HFFc6 (cell line): ENCODE measurements at regions not wholly inside any gene's neighbourhood (a gene's known extent, or its start where the extent isn't known, plus 50 kb on each side); places are given as distances from the start of the nearest gene placed in this dataset.

Source experiments
- DNase-seq: peaks from one replicate; pipeline ENCODE4 v3.0.0-alpha.2; 2018
- H3K27ac Mint-ChIP-seq: 2 replicates; pipeline ENCODE4 v1.8.0; 2020; ENCODE audit warnings: mild to moderate bottlenecking, mixed read lengths
- H3K27me3 Mint-ChIP-seq: 2 replicates; pipeline ENCODE4 v1.8.0; 2021; ENCODE audit warnings: mild to moderate bottlenecking, moderate library complexity, mixed read lengths; ENCODE audit not compliant: insufficient read depth
- H3K36me3 Mint-ChIP-seq: 2 replicates; pipeline ENCODE4 v1.8.0; 2021; ENCODE audit warnings: low read depth, mixed read lengths
- H3K4me1 Mint-ChIP-seq: 2 replicates; pipeline ENCODE4 v1.8.0; 2020; ENCODE audit warnings: low read depth, mixed read lengths
- H3K4me3 Mint-ChIP-seq: 2 replicates; pipeline ENCODE4 v1.8.0; 2020; ENCODE audit warnings: mild to moderate bottlenecking, moderate library complexity, mixed read lengths
- H3K9me3 Mint-ChIP-seq: 2 replicates; pipeline ENCODE4 v1.8.0; 2020; ENCODE audit warnings: mild to moderate bottlenecking, mixed read lengths
- TF ChIP-seq, protein P1 (sequence below): fragments of 200-600 bp; sonication (generic); IDR thresholded peaks from 2 replicates; pipeline ENCODE4 v1.5.0; 2021; ENCODE audit warnings: antibody characterized with exemption, mild to moderate bottlenecking

DNA sequence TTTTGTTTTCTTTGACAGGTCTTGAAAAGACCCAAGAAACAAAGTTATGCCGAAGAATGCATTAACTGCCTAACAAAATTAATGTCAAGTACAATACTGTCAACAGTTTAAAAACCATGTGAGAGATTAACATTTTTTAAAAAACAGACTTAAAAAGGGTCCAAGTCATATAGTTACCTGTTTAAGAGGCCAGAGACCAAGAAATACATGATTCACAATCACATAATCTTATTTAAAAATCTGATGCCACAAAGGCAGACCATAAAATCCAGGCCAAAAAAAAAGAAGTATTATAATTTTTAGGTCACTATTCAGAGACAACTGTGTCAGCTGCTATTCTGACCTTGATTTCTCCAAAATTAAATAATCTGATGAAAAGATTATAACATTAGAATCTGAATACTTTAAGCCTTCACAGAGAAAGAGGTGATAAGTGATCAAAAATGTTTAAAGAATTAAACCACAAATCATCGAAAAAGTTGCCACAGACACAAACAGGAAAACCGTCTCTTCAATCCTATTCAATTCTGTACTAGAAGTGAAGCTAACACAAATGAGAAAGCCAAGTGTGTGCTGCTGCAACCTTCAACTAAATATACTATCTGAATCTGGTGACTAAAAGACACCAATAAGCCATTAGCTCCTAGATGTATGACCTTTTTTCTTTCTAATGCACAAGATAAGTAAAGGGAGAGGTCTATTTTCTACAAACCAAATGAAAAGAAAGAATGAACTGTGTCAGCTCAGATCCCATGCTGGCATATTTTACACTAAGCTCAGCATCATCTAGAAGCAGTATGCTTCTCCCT lies 286.0 kb downstream of the ZEB2 start:
- H3K27ac Mint-ChIP-seq, result no peak overlapping the region
- no peak for DNase-seq
- no peaks in the 10 kb centered on the region; the same call in 1 of the 2 replicates for H3K27me3 Mint-ChIP-seq
- TF ChIP-seq, protein P1, sequence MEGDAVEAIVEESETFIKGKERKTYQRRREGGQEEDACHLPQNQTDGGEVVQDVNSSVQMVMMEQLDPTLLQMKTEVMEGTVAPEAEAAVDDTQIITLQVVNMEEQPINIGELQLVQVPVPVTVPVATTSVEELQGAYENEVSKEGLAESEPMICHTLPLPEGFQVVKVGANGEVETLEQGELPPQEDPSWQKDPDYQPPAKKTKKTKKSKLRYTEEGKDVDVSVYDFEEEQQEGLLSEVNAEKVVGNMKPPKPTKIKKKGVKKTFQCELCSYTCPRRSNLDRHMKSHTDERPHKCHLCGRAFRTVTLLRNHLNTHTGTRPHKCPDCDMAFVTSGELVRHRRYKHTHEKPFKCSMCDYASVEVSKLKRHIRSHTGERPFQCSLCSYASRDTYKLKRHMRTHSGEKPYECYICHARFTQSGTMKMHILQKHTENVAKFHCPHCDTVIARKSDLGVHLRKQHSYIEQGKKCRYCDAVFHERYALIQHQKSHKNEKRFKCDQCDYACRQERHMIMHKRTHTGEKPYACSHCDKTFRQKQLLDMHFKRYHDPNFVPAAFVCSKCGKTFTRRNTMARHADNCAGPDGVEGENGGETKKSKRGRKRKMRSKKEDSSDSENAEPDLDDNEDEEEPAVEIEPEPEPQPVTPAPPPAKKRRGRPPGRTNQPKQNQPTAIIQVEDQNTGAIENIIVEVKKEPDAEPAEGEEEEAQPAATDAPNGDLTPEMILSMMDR, result no peak
- H3K4me3 Mint-ChIP-seq, result no peak overlapping the region
- H3K9me3 Mint-ChIP-seq, result no peaks in the 10 kb centered on the region
- no peaks in the 10 kb centered on the region for H3K36me3 Mint-ChIP-seq
- peaks cover 12% of the 10 kb centered on the region; the same call in 1 of the 2 replicates for H3K4me1 Mint-ChIP-seq

DNA sequence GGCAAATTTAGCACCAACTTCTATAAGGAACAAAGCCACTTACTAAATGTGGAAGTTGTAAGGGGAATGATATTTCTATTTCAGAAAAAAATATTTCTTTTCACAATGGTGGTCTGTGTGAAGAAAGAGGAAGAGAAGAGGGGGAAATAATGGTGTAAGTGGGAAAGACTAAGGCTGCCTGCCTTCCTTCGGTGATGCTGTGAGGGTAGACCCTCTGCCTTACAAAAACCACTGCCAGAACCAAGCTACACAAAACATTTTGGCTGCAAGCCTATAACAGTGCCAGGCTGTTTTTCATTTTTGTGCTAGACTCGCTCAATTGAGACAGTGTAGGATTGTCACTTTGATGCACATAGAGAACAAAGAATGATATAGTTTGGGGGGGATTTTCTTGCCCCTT lies 286.6 kb downstream of the ZEB2 start:
- Mint-ChIP-seq H3K36me3 (no peaks in the 10 kb centered on the region), H3K4me3 (no peak overlapping the region), H3K4me1 (peaks cover 12% of the 10 kb centered on the region; the same call in 1 of the 2 replicates), H3K27ac (no peak overlapping the region), H3K27me3 (no peaks in the 10 kb centered on the region; the same call in 1 of the 2 replicates), H3K9me3 (no peaks in the 10 kb centered on the region)
- DNase-seq, result no peak
- TF ChIP-seq, protein P1, result no peak

DNA sequence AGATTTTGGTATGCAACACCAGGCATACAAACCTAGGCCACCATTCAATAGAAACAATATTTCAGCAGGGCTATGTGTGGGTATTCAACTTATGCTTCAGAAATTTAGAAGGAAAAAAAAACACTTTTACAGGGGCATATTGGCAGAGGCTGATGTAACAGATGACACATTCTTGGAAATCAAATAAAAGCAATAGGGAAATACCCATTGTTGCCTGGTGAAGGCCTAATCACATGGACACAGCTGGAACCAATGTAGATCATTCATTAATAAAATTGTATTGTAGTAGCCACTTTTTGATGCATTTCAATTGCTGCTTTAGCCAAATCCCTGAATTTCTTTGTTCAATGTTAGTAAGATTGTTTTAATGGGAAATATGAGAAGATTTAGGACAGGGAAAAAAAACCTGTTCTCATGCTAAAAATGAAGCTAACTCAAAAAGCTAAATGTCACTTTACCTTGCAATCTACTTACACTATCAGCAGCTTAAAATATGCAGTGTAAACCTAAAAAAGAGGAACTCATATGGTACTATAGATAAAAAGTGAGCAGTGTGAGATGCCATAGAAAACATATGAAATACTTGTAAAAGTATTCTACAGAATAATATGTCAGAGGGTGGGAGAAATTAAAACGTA lies 289.4 kb downstream of the ZEB2 start:
- H3K27ac Mint-ChIP-seq, result no peak overlapping the region
- H3K27me3 Mint-ChIP-seq, result no peaks in the 10 kb centered on the region; the same call in 1 of the 2 replicates
- H3K36me3 Mint-ChIP-seq, result no peaks in the 10 kb centered on the region
- no peaks in the 10 kb centered on the region for H3K9me3 Mint-ChIP-seq
- no peak overlapping the region for H3K4me3 Mint-ChIP-seq
- DNase-seq, result no peak
- TF ChIP-seq, protein P1, result no peak
- H3K4me1 Mint-ChIP-seq, result peaks cover 20% of the 10 kb centered on the region

DNA sequence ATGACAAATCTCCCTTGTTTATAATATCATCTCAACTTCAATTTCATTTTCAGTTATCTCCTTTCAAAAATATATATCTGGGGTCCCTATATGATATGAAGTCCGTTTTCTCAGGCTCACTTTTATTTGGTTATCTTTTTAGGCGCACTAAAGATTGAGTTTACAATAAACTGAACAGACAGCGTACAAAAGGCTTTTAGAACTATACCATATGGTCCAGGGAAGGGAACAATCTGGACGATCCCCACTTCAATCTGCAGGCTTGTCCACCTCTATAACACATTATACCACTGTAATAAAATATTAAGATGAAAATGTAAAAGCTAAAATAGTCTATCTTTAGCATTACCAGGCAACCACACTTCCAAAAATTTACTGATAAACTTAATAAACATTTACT lies 289.9 kb downstream of the ZEB2 start:
- Mint-ChIP-seq H3K4me3 (no peak overlapping the region), H3K4me1 (peaks cover 20% of the 10 kb centered on the region), H3K36me3 (no peaks in the 10 kb centered on the region), H3K27ac (no peak overlapping the region), H3K27me3 (no peaks in the 10 kb centered on the region; the same call in 1 of the 2 replicates), H3K9me3 (no peaks in the 10 kb centered on the region)
- DNase-seq, result no peak
- TF ChIP-seq, protein P1, result no peak

DNA sequence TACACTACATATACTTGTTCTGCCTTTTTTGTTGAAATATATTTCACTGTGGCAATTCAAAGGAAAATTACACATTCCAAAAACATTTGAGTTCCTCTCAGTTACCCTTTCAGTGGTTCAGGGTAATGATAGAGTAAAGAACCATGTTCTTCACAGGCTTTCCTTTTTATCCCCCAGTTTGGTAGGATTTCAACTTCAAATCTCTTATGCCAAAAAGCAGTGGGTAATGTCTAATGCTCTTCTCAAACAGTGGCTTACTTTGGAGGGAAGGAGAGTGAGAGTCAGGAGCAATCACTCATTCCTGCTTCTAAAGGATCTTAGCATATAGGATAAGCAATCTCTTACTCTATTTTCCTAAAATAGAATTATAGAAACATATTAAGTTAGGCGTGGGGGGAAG lies 290.6 kb downstream of the ZEB2 start:
- Mint-ChIP-seq H3K9me3 (no peaks in the 10 kb centered on the region), H3K27ac (no peak overlapping the region), H3K4me1 (peaks cover 20% of the 10 kb centered on the region), H3K36me3 (no peaks in the 10 kb centered on the region), H3K27me3 (no peaks in the 10 kb centered on the region), H3K4me3 (no peak overlapping the region)
- TF ChIP-seq, protein P1, result no peak
- DNase-seq, result no peak
